ENCODE measurements at regions not wholly inside any gene's neighbourhood (a gene's known extent, or its start where the extent isn't known, plus 50 kb on each side); places are given as distances from the start of the nearest gene placed in this dataset.

GRCh38 chr10:25815999-25816768, 117.8 kb upstream of the MYO3A start:
- TF ChIP-seq MAX (IDR thresholded peaks at IDR 0.05) (no peak), CTCF (IDR thresholded peaks at IDR 0.05; ENCODE audit: control extremely low read depth in 1 of 3, insufficient read depth in 1 of 3, low read depth in 1 of 3, low read length in 3 of 3) (no peak), POLR2A (IDR thresholded peaks at IDR 0.05; ENCODE audit: control extremely low read depth in 1 of 2, low read depth in 2 of 2, low read length in 2 of 2) (no peak)
